Fibroblast of pulmonary artery (primary cell): ENCODE measurements at regions not wholly inside any gene's neighbourhood (a gene's known extent, or its start where the extent isn't known, plus 50 kb on each side); places are given as distances from the start of the nearest gene placed in this dataset.

Source experiments
- DNase-seq: peaks from one replicate; pipeline ENCODE4 v3.0.0-alpha.2; 2010; ENCODE audit warnings: low read depth
- H3K4me3 ChIP-seq: replicated peaks from 2 replicates; pipeline ENCODE4 v1.5.1; 2011; ENCODE audit warnings: low read depth, mild to moderate bottlenecking, control low read depth, low read length, moderate library complexity
- TF ChIP-seq, protein P1 (sequence below): IDR thresholded peaks from 2 replicates; pipeline ENCODE4 v1.5.1; 2011; ENCODE audit warnings: mild to moderate bottlenecking, control low read depth, low read length, inconsistent platforms; ENCODE audit errors: missing control alignments

DNA sequence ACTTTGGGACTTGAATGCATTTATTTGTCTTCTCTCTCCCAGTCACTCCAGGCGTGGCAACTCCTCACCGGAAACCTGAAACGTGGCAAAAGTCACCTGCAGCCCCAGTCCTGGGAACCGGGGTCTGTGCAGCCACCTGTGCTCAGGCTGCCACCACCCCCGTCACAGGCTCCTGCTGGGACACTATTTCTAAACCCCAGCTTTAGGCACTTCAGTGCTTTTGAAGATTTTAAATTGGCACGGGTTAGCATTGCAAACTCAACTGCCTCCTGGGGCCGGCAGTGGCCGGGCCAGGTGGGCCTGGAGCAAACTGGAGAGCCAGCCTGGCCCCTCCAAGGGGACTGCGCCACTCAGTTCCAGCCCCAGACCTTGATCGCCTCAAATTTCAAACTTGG is 146.7 kb upstream of the IQSEC1 start:
- TF ChIP-seq, protein P1, sequence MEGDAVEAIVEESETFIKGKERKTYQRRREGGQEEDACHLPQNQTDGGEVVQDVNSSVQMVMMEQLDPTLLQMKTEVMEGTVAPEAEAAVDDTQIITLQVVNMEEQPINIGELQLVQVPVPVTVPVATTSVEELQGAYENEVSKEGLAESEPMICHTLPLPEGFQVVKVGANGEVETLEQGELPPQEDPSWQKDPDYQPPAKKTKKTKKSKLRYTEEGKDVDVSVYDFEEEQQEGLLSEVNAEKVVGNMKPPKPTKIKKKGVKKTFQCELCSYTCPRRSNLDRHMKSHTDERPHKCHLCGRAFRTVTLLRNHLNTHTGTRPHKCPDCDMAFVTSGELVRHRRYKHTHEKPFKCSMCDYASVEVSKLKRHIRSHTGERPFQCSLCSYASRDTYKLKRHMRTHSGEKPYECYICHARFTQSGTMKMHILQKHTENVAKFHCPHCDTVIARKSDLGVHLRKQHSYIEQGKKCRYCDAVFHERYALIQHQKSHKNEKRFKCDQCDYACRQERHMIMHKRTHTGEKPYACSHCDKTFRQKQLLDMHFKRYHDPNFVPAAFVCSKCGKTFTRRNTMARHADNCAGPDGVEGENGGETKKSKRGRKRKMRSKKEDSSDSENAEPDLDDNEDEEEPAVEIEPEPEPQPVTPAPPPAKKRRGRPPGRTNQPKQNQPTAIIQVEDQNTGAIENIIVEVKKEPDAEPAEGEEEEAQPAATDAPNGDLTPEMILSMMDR = no peak
- no peak for DNase-seq
- no peak overlapping the region for H3K4me3 ChIP-seq

DNA sequence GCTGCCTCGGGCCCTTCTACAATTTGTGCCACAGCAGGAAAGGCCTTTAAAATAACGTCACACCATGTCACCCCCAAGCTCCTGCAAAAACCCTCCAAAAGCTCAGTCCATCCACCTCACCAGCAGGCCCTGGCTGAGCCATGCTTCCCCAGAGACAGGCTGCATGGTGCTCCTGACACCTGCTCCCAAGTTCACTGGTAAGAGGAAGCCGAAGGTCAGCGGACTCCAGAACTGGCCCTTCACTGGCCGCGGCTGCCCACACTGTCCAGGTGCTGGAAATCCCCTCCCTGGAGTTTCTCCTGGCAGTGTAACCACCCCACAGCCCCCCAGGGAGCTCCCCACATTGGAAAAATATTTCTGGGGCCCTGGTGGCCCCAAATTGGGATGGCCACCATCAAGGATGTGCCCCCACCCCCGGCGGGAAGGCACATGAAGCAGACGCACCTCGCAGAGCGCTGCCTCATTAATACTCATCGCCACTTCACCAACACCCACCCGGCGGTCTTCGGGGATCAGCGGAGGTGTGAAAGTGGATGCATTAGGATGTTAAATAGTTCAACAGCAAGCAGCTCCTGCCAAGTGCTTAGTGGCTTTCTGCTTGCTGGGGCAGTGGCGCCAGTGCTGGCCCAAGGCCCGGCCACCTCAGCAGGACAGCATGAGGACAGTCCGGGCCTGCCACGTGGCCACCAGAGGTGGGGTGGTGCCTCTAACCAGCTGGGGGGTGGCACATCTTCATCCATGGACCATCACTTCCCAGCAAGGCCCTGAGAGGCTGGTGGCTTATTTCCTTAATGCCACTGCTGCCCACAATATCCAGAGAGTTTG is 146.1 kb upstream of the IQSEC1 start:
- H3K4me3 ChIP-seq = no peak overlapping the region
- DNase-seq = no peak
- TF ChIP-seq, protein P1 = no peak

DNA sequence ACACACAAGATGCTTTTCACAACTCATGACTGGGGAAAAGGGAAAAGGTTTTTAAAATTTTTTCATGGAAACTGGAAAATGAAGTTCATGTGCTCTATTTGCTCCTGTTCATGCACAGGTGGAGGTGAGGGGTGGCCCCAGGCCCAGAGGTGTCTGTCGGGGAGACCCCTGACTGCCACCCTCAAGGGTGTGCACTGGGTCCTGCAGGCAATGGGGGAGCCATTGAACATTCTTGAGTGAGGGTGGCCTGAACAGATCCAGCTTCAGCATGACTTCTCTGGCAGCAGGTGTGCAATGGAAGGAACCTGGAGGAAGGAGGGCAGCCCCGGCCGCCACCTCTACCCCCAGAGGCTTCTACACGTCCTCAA is 145.3 kb upstream of the IQSEC1 start:
- TF ChIP-seq, protein P1 = no peak
- H3K4me3 ChIP-seq = no peak overlapping the region
- DNase-seq = no peak

DNA sequence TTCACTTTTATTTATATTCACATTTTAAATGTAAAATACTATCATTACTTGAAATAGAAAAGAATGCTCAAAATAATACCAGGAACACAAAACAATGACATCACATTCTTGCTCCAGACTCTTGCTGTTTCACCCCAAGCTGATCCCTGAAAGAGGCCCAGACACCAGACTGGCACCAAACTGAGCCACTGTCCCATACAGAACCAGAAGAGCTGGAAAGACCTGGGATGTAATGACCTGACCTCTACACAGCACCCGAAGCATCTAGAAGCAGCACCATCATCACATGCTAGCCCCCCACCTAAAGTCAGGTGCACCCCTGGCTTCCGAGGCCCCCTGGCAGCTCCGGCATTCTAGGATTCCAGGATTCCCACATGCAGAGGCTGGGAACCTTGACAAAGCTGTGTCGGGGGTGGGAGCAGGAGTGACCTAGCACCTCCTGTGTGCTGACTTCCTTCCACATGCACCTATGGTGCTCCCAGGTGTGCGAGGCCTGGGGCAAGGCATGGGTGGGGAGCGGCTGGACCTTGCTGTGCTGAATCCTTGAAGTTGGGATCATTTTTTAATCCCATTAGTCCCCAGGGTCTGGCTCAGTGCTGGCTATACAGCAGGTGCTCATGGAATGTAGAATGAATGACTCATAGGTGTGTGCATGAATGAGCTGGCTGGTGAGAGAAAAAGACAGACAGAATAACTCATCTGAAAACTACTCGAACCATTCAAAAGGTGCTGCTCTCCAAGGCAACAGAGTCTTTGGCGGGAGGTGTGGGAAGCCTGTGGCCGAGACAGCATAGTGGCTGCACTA is 144.7 kb upstream of the IQSEC1 start:
- H3K4me3 ChIP-seq = no peak overlapping the region
- DNase-seq = no peak
- TF ChIP-seq, protein P1 = no peak

DNA sequence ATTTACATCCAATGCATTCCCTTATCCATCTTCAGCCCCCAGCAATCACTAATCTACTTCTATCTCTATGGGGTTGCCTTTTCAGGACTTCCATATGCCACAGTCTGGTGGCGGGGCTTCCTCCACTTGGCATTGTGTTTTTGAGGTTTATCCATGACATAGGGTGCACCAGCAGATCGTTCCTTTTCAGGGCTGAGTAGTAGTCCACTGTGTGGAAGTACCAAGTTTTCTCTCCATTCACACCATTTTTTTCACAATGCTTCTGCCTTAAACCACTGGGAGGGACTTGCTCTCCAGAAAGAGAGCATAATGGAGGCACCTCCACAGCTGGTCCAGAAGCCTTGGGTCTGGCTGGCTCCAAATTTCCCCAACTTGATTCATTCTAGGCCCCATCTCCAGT is 144.0 kb upstream of the IQSEC1 start:
- no peak overlapping the region for H3K4me3 ChIP-seq
- TF ChIP-seq, protein P1 = no peak
- DNase-seq = no peak

DNA sequence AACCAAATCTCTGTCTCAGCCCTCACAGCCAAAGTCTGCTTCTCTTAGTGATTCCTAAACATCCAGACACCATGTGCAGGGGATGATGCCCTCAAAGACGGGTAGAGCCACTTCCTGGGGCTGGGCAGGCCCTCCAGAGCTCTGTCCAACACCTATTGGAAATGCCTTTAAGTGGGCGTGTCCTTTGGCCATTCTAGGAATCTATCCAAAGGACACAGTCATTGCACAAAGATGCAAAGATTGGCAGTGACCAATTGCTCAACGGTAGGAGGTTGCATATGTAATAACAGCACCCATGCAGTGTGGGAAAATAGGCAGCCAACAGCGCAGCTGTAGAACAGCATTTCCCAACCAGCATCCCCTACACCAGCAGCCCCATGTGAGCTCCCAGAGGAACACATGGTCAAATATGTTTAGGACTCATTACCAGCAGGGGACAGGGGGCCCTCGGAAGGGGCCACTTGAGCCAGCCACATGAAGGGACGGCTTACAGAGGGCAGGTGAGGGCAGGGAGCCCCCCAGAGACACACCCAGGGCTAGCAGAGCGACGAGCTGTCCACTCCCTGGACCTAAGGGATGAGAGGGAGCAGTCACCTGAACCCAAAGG is 142.8 kb upstream of the IQSEC1 start:
- peak; percentile 30 for DNase-seq
- no peak overlapping the region for H3K4me3 ChIP-seq
- TF ChIP-seq, protein P1 = no peak
